HEK293 (cell line): ENCODE measurements at regions not wholly inside any gene's neighbourhood (a gene's known extent, or its start where the extent isn't known, plus 50 kb on each side); places are given as distances from the start of the nearest gene placed in this dataset.

Experiments
- CTCF ChIA-PET: fragments of 350-600 bp; formaldehyde crosslinking; extraction: SDS; loops from one replicate; lab custom pipeline; 2021; ENCODE audit warnings: antibody characterized with exemption; lab: Yijun Ruan, JAX
- POLR2A ChIA-PET: fragments of 300-600 bp; formaldehyde crosslinking; extraction: SDS; loops from one replicate; lab custom pipeline; 2020; ENCODE audit warnings: antibody characterized with exemption, inconsistent platforms; lab: Yijun Ruan, JAX
- H3K27ac ChIP-seq: fragments of 200-500 bp; sonication (Bioruptor generic); 2 replicates; pipeline ENCODE4 v1.5.1; 2014; ENCODE audit warnings: low read depth, low read length, control low read depth, inconsistent platforms; ENCODE audit errors: extremely low read depth
- H3K36me3 ChIP-seq, 2 experiments: fragments of 200-500 bp in 1 of 2; sonication (Bioruptor generic) in 1 of 2; 1 replicate in 1 of 2; 2 replicates in 1 of 2; pipeline ENCODE4 v1.5.1; 2014 to 2017; ENCODE audit warnings: inconsistent platforms in 2 of 2, low read length in 2 of 2; ENCODE audit not compliant: control insufficient read depth in 2 of 2, insufficient read depth in 1 of 2
- H3K4me1 ChIP-seq: fragments of 200-500 bp; sonication (Bioruptor generic); 2 replicates; pipeline ENCODE4 v1.5.1; 2014; ENCODE audit warnings: mild to moderate bottlenecking, low read length, inconsistent platforms; ENCODE audit not compliant: control insufficient read depth, insufficient read depth
- H3K4me3 ChIP-seq: 2 replicates; pipeline ENCODE4 v1.5.1; 2011; ENCODE audit warnings: low read depth, mild to moderate bottlenecking, control low read depth, low read length, moderate library complexity
- H3K9me3 ChIP-seq: fragments of 200-500 bp; sonication (Bioruptor generic); 2 replicates; pipeline ENCODE4 v1.5.1; 2014; ENCODE audit warnings: low read depth, low read length, inconsistent platforms; ENCODE audit not compliant: control insufficient read depth, insufficient read depth
- GLI2 ChIP-seq: fragments of 450-650 bp; formaldehyde crosslinking; IDR thresholded peaks from 2 replicates; pipeline ENCODE4; 2017; ENCODE audit warnings: missing biosample characterization, missing genetic modification characterization, low read depth, borderline replicate concordance
- MYNN ChIP-seq: fragments of 450-650 bp; formaldehyde crosslinking; IDR thresholded peaks from 2 replicates; pipeline ENCODE4 v1.5.1; 2016; ENCODE audit warnings: missing biosample characterization, missing genetic modification characterization, borderline replicate concordance
- ZFP37 ChIP-seq: fragments of 450-650 bp; formaldehyde crosslinking; IDR thresholded peaks from 2 replicates; pipeline ENCODE4 v1.5.1; 2016; ENCODE audit warnings: missing biosample characterization, missing genetic modification characterization
- ZNF146 ChIP-seq: fragments of 450-650 bp; formaldehyde crosslinking; IDR thresholded peaks from 2 replicates; pipeline ENCODE4 v1.5.1; 2016; ENCODE audit warnings: missing biosample characterization, missing genetic modification characterization
- ZNF184 ChIP-seq: fragments of 450-650 bp; IDR thresholded peaks from 2 replicates; pipeline ENCODE4 v1.5.1; 2018; ENCODE audit warnings: missing biosample characterization, mild to moderate bottlenecking, missing genetic modification characterization
- ZNF274 ChIP-seq, 2 experiments: fragments of 200-500 bp in 1 of 2; fragments of 450-650 bp in 1 of 2; sonication (Bioruptor generic) in 1 of 2; formaldehyde crosslinking in 1 of 2; IDR thresholded peaks; 2 replicates each; pipeline versions ENCODE4 v1.5.1 to v1.6.1; 2014 to 2016; ENCODE audit warnings: borderline replicate concordance in 1 of 2, inconsistent platforms in 1 of 2, low read length in 1 of 2, missing biosample characterization in 1 of 2, missing genetic modification characterization in 1 of 2
- ZNF335 ChIP-seq: fragments of 450-650 bp; formaldehyde crosslinking; conservative IDR thresholded peaks from 2 replicates; pipeline ENCODE4 v1.5.1; 2016; ENCODE audit warnings: missing biosample characterization, missing genetic modification characterization
- ZNF416 ChIP-seq: fragments of 450-650 bp; formaldehyde crosslinking; IDR thresholded peaks from 2 replicates; pipeline ENCODE4 v1.5.1; 2016; ENCODE audit warnings: missing biosample characterization, missing genetic modification characterization
- ZNF623 ChIP-seq: fragments of 450-650 bp; formaldehyde crosslinking; IDR thresholded peaks from 2 replicates; pipeline ENCODE4 v1.5.1; 2016; ENCODE audit warnings: missing biosample characterization, missing genetic modification characterization
- ZNF658 ChIP-seq: fragments of 450-650 bp; formaldehyde crosslinking; IDR thresholded peaks from 2 replicates; pipeline ENCODE4; 2016; ENCODE audit warnings: missing biosample characterization, missing genetic modification characterization
- ZNF768 ChIP-seq: fragments of 450-650 bp; formaldehyde crosslinking; IDR thresholded peaks from 2 replicates; pipeline ENCODE4 v1.5.1; 2018; ENCODE audit warnings: missing biosample characterization, mild to moderate bottlenecking, missing genetic modification characterization
- ZNF776 ChIP-seq: fragments of 450-650 bp; formaldehyde crosslinking; IDR thresholded peaks from 2 replicates; pipeline ENCODE4 v1.5.0; 2017; ENCODE audit warnings: missing biosample characterization, missing genetic modification characterization, borderline replicate concordance
- ZNF785 ChIP-seq: fragments of 450-650 bp; formaldehyde crosslinking; IDR thresholded peaks from 2 replicates; pipeline ENCODE4 v1.5.1; 2016; ENCODE audit warnings: missing biosample characterization, missing genetic modification characterization
- ZXDB ChIP-seq: fragments of 450-650 bp; formaldehyde crosslinking; IDR thresholded peaks from 2 replicates; pipeline ENCODE4 v1.5.1; 2016; ENCODE audit warnings: missing biosample characterization, missing genetic modification characterization
- TF ChIP-seq, protein P1 (sequence below): fragments of 450-650 bp; formaldehyde crosslinking; IDR thresholded peaks from 2 replicates; pipeline ENCODE4 v1.5.1; 2016; ENCODE audit warnings: missing biosample characterization, missing genetic modification characterization
- TF ChIP-seq, protein P2 (sequence below): fragments of 450-650 bp; formaldehyde crosslinking; IDR thresholded peaks from 2 replicates; pipeline ENCODE4 v1.5.1; 2016; ENCODE audit warnings: missing biosample characterization, missing genetic modification characterization
- TF ChIP-seq, protein P3 (sequence below): fragments of 450-650 bp; formaldehyde crosslinking; IDR thresholded peaks from 2 replicates; pipeline ENCODE4 v1.5.1; 2017; ENCODE audit warnings: missing biosample characterization, missing genetic modification characterization

DNA sequence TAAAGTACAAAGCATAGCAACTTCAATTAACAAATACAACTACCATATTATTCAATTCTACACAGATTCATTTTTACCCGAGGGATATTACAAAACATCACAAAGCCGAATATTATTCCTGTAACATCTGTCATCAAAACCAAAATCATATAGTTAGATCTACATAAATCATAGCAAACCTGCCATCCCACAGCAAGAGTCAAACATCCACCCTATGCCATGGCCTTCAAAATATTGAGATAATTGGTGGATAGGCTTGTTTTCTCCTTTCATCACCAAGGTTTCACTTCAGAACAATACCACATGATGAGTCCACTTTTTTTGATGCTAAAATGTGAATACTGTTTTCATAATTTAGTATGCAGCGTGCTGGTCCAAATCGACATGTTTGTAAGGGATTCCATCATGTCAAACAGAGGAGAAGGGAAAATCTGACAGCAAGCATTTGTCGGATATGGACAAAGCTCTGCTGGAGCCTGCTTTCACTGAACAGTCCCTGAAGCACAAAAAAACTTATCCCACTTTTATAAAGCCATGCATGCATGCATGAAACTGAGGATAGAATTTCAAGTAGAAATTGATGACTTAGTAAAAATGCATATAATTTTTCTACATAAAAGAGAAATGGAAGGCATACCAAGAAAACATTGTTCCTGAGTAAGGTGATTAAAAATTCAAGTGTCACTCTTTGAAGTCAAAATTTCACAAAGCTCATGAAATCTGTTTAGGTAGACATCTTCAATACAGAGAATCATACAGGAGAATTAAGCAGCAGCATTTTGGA, 494.1 kb downstream of the HACE1 start:
- Histone ChIP-seq H3K9me3 (no peaks in the 10 kb centered on the region), H3K36me3 (no peaks in the 10 kb centered on the region), H3K27ac (no peak overlapping the region), H3K4me1 (no peaks in the 10 kb centered on the region), H3K4me3 (no peak overlapping the region)
- TF ChIP-seq ZNF416 (tag by site-specific recombination), result no peak
- no peak for TF ChIP-seq MYNN (tag by site-specific recombination)
- TF ChIP-seq, protein P1, sequence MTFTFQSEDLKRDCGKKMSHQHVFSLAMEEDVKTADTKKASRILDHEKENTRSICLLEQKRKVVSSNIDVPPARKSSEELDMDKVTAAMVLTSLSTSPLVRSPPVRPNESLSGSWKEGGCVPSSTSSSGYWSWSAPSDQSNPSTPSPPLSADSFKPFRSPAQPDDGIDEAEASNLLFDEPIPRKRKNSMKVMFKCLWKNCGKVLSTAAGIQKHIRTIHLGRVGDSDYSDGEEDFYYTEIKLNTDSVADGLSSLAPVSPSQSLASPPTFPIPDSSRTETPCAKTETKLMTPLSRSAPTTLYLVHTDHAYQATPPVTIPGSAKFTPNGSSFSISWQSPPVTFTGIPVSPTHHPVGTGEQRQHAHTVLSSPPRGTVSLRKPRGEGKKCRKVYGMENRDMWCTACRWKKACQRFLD (tag by site-specific recombination), result no peak
- no peak for TF ChIP-seq ZNF274 (IDR thresholded peaks at IDR 0.05; ENCODE audit: low read length)
- no peak for TF ChIP-seq ZNF274 (tag by site-specific recombination; IDR thresholded peaks at IDR 0.05; ENCODE audit: borderline replicate concordance)
- TF ChIP-seq ZNF184, result no peak
- TF ChIP-seq ZFP37 (tag by site-specific recombination), result no peak
- TF ChIP-seq ZNF623 (tag by site-specific recombination), result no peak
- TF ChIP-seq ZNF146 (tag by site-specific recombination), result no peak
- TF ChIP-seq ZNF768 (tag by site-specific recombination), result no peak
- ChIA-PET POLR2A (no interaction called here), CTCF (interaction anchor here (0.6 kb wide), 1 partner anchor 1916 kb away, joined by 3 read pairs; no protein-coding TSS in a partner anchor)

DNA sequence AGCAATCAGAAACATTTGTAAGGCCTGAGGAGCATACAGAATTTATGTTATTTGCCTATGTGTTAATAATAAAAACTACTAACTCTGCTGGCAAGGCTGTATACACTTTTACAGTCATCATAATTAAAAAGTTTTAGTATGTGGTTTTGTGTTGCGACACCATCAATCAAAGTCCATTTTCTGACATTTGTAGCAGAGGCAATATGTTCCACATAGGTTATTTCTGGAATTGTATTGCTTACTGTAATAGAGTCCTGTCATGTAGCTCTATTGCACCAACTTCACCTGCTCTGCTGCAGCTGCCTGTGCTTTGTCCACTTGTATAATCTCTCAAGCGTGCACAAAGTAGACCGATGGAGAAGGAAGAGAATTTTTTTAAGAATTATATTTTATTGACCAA, 501.8 kb downstream of the HACE1 start:
- ChIA-PET CTCF (interaction anchor here (0.5 to 1.1 kb wide), 3 partner anchors 24 to 45 kb away, joined by 3 to 5 read pairs (median 4); no protein-coding TSS in a partner anchor), POLR2A (no interaction called here)
- H3K36me3 ChIP-seq, result no peaks in the 10 kb centered on the region
- H3K4me1 ChIP-seq, result no peaks in the 10 kb centered on the region
- H3K27ac ChIP-seq, result no peak overlapping the region
- H3K4me3 ChIP-seq, result no peak overlapping the region
- H3K9me3 ChIP-seq, result no peaks in the 10 kb centered on the region
- TF ChIP-seq ZNF776 (tag by site-specific recombination) (no peak), GLI2 (tag by site-specific recombination) (no peak), ZNF658 (tag by site-specific recombination) (no peak), ZXDB (tag by site-specific recombination) (no peak), ZNF335 (tag by site-specific recombination) (no peak), ZFP37 (tag by site-specific recombination) (no peak), ZNF785 (no peak)
- TF ChIP-seq, protein P2, sequence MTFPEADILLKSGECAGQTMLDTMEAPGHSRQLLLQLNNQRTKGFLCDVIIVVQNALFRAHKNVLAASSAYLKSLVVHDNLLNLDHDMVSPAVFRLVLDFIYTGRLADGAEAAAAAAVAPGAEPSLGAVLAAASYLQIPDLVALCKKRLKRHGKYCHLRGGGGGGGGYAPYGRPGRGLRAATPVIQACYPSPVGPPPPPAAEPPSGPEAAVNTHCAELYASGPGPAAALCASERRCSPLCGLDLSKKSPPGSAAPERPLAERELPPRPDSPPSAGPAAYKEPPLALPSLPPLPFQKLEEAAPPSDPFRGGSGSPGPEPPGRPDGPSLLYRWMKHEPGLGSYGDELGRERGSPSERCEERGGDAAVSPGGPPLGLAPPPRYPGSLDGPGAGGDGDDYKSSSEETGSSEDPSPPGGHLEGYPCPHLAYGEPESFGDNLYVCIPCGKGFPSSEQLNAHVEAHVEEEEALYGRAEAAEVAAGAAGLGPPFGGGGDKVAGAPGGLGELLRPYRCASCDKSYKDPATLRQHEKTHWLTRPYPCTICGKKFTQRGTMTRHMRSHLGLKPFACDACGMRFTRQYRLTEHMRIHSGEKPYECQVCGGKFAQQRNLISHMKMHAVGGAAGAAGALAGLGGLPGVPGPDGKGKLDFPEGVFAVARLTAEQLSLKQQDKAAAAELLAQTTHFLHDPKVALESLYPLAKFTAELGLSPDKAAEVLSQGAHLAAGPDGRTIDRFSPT (tag by site-specific recombination), result no peak

DNA sequence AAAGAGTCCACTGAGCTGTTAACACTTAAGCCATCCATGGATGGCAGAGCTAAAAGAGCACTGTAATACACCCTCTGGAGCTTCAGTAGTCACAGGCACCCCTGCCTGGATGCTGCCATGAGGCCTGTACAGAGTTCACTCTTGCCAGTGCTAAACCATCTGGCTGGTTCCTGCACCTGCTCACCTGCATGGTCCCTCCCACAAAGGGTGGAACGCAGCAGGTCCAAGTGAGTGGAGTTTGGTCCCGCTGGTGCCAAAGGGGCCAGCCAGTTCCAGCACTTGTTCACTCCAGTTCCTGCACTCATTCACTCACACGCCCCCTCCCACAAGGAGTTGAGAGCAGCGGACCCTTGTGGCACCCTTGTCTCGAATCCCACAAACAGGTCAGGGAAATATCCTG, 503.5 kb downstream of the HACE1 start:
- Histone ChIP-seq H3K27ac (no peak overlapping the region), H3K36me3 (no peaks in the 10 kb centered on the region), H3K9me3 (no peaks in the 10 kb centered on the region), H3K4me3 (no peak overlapping the region), H3K4me1 (no peaks in the 10 kb centered on the region)
- CTCF ChIA-PET, result no interaction called here
- POLR2A ChIA-PET, result interaction anchor here (0.6 kb wide), 1 partner anchor 1190 kb away, joined by 5 read pairs; no protein-coding TSS in a partner anchor
- TF ChIP-seq, protein P3, sequence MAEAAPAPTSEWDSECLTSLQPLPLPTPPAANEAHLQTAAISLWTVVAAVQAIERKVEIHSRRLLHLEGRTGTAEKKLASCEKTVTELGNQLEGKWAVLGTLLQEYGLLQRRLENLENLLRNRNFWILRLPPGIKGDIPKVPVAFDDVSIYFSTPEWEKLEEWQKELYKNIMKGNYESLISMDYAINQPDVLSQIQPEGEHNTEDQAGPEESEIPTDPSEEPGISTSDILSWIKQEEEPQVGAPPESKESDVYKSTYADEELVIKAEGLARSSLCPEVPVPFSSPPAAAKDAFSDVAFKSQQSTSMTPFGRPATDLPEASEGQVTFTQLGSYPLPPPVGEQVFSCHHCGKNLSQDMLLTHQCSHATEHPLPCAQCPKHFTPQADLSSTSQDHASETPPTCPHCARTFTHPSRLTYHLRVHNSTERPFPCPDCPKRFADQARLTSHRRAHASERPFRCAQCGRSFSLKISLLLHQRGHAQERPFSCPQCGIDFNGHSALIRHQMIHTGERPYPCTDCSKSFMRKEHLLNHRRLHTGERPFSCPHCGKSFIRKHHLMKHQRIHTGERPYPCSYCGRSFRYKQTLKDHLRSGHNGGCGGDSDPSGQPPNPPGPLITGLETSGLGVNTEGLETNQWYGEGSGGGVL (tag by site-specific recombination), result no peak
